Ishikawa (cell line): ENCODE measurements at regions not wholly inside any gene's neighbourhood (a gene's known extent, or its start where the extent isn't known, plus 50 kb on each side); places are given as distances from the start of the nearest gene placed in this dataset.

Experiments
- CREB1 ChIP-seq: IDR thresholded peaks from 2 replicates; pipeline ENCODE4 v1.6.1; 2012; ENCODE audit warnings: low read depth
- EGR1 ChIP-seq: IDR thresholded peaks from 2 replicates; pipeline ENCODE4 v1.6.1; 2012
- EP300 ChIP-seq: IDR thresholded peaks from 2 replicates; pipeline ENCODE4 v1.6.1; 2012; ENCODE audit warnings: borderline replicate concordance
- NFIC ChIP-seq: IDR thresholded peaks from 2 replicates; pipeline ENCODE4 v1.6.1; 2012
- RAD21 ChIP-seq: IDR thresholded peaks from 2 replicates; pipeline ENCODE4 v1.6.1; 2012; ENCODE audit warnings: low read depth
- TAF1 ChIP-seq: IDR thresholded peaks from 2 replicates; pipeline ENCODE4 v1.6.1; 2012; ENCODE audit warnings: low read depth, mild to moderate bottlenecking
- TEAD4 ChIP-seq: IDR thresholded peaks from 2 replicates; pipeline ENCODE4 v1.6.1; 2012
- YY1 ChIP-seq: IDR thresholded peaks from 2 replicates; pipeline ENCODE4 v1.6.1; 2012; ENCODE audit warnings: low read depth
- ZBTB7A ChIP-seq: IDR thresholded peaks from 2 replicates; pipeline ENCODE4 v1.6.1; 2012; ENCODE audit warnings: low read depth
- TF ChIP-seq, protein P1 (sequence below): IDR thresholded peaks from 2 replicates; pipeline ENCODE4 v1.6.1; 2012; ENCODE audit warnings: low read depth, mild to moderate bottlenecking
- TF ChIP-seq, protein P2 (sequence below): IDR thresholded peaks from 2 replicates; pipeline ENCODE4 v1.6.1; 2012

DNA sequence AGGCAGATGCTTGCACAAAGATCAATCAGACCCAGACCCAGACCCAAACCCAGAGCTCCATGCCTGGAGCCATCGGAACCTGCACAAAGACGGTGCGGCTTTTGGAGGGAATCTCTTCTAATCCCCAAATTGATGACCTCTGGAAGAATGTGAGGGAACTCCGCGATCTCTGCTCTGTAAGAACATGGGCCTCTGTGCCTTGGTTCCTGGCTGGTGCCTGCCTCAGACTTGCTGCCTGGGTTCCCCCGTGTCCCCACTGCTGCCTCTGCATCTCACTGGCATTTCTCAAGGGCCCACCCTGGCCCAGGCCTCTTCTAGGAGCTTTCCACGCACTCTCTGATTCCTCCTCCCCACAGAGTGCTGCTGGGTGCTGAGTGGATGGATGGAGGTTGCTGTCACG is 1044.4 kb downstream of the TBC1D22A start:
- TF ChIP-seq RAD21 (no peak), YY1 (no peak), ZBTB7A (no peak), TAF1 (no peak), CREB1 (no peak), EP300 (no peak), EGR1 (no peak), TEAD4 (no peak), NFIC (no peak)
- TF ChIP-seq, protein P1, sequence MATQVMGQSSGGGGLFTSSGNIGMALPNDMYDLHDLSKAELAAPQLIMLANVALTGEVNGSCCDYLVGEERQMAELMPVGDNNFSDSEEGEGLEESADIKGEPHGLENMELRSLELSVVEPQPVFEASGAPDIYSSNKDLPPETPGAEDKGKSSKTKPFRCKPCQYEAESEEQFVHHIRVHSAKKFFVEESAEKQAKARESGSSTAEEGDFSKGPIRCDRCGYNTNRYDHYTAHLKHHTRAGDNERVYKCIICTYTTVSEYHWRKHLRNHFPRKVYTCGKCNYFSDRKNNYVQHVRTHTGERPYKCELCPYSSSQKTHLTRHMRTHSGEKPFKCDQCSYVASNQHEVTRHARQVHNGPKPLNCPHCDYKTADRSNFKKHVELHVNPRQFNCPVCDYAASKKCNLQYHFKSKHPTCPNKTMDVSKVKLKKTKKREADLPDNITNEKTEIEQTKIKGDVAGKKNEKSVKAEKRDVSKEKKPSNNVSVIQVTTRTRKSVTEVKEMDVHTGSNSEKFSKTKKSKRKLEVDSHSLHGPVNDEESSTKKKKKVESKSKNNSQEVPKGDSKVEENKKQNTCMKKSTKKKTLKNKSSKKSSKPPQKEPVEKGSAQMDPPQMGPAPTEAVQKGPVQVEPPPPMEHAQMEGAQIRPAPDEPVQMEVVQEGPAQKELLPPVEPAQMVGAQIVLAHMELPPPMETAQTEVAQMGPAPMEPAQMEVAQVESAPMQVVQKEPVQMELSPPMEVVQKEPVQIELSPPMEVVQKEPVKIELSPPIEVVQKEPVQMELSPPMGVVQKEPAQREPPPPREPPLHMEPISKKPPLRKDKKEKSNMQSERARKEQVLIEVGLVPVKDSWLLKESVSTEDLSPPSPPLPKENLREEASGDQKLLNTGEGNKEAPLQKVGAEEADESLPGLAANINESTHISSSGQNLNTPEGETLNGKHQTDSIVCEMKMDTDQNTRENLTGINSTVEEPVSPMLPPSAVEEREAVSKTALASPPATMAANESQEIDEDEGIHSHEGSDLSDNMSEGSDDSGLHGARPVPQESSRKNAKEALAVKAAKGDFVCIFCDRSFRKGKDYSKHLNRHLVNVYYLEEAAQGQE = no peak
- TF ChIP-seq, protein P2, sequence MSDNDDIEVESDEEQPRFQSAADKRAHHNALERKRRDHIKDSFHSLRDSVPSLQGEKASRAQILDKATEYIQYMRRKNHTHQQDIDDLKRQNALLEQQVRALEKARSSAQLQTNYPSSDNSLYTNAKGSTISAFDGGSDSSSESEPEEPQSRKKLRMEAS = no peak
